PC-3 (cell line): ENCODE measurements at regions not wholly inside any gene's neighbourhood (a gene's known extent, or its start where the extent isn't known, plus 50 kb on each side); places are given as distances from the start of the nearest gene placed in this dataset.
"Not testable (repeated sequence)": the region's sequence is repeated elsewhere in the genome, so short reads cannot be mapped to it uniquely, and the experiment has no call there.

Source experiments
- ATAC-seq: fragments of 200-7000 bp; cut with Tn5 transposase; 2 replicates; pipeline ENCODE4 v1.9.1; 2020; ENCODE audit warnings: mild to moderate bottlenecking, moderate library complexity
- BruUV-seq: library from RNA; stranded (reverse); fragments of 400-500 nt; replicated peaks from 2 replicates; lab custom pipeline; 2021; lab: Mats Ljungman, UMichigan
- CTCF ChIA-PET: fragments of 300-600 bp; sonication (Branson Sonifier 250); formaldehyde crosslinking; loops from one replicate; lab custom pipeline; 2022; ENCODE audit warnings: antibody characterized with exemption; lab: Charles Lee
- POLR2A ChIA-PET: fragments of 300-600 bp; sonication (Branson Sonifier 250); formaldehyde crosslinking; loops from one replicate; lab custom pipeline; 2022; ENCODE audit warnings: antibody characterized with exemption; ENCODE audit not compliant: unreplicated experiment; lab: Charles Lee
- DNase-seq: peaks from one replicate; pipeline ENCODE4 v3.0.0-alpha.2; 2015
- H2AFZ ChIP-seq: fragments of 300-600 bp; sonication (generic); 2 replicates; pipeline ENCODE4 v1.6.0; 2016; ENCODE audit warnings: antibody characterized with exemption, low read length
- H3F3A ChIP-seq: fragments of 300-600 bp; sonication (generic); one replicate; pipeline ENCODE4 v1.6.0; 2017; ENCODE audit warnings: antibody characterized with exemption, low read length, control low read depth, mild to moderate bottlenecking; ENCODE audit not compliant: unreplicated experiment
- H3K27ac ChIP-seq: fragments of 300-600 bp; sonication (generic); 2 replicates; pipeline ENCODE4 v1.5.1; 2016; ENCODE audit warnings: mild to moderate bottlenecking, low read length
- H3K27me3 ChIP-seq: fragments of 300-600 bp; sonication (generic); 2 replicates; pipeline ENCODE4 v1.6.1; 2016; ENCODE audit warnings: low read length, mixed read lengths
- H3K36me3 ChIP-seq: fragments of 300-600 bp; sonication (generic); 2 replicates; pipeline ENCODE4 v1.6.1; 2016; ENCODE audit warnings: low read depth, mixed run types, low read length, mixed read lengths
- H3K4me1 ChIP-seq: fragments of 300-600 bp; sonication (generic); 2 replicates; pipeline ENCODE4 v1.5.1; 2016; ENCODE audit warnings: low read length; ENCODE audit not compliant: insufficient read depth
- H3K4me2 ChIP-seq: fragments of 300-600 bp; sonication (generic); 2 replicates; pipeline ENCODE4 v1.6.0; 2016; ENCODE audit warnings: low read length
- H3K4me3 ChIP-seq: fragments of 300-600 bp; sonication (generic); 2 replicates; pipeline ENCODE4 v1.5.1; 2016; ENCODE audit warnings: mild to moderate bottlenecking, low read length, mixed read lengths
- H3K79me2 ChIP-seq: fragments of 300-600 bp; sonication (generic); 2 replicates; pipeline ENCODE4 v1.6.1; 2017; ENCODE audit warnings: low read length, mixed read lengths
- H3K9ac ChIP-seq: fragments of 300-600 bp; sonication (generic); 2 replicates; pipeline ENCODE4 v1.6.0; 2016; ENCODE audit warnings: mild to moderate bottlenecking, low read length
- H3K9me2 ChIP-seq: fragments of 300-600 bp; sonication (generic); replicated peaks from 2 replicates; pipeline ENCODE4 v1.6.1; 2016; ENCODE audit warnings: mixed run types, low read length, mixed read lengths
- H3K9me3 ChIP-seq: fragments of 300-600 bp; sonication (generic); 2 replicates; pipeline ENCODE4 v1.6.1; 2016; ENCODE audit warnings: low read length, mixed read lengths
- H4K20me1 ChIP-seq: fragments of 300-600 bp; sonication (generic); 2 replicates; pipeline ENCODE4 v1.6.1; 2016; ENCODE audit warnings: low read length, mixed read lengths
- EZH2 ChIP-seq: fragments of 300-600 bp; sonication (generic); IDR thresholded peaks from one replicate; pipeline ENCODE4 v1.6.1; 2017; ENCODE audit warnings: antibody characterized with exemption, mild to moderate bottlenecking, low read length; ENCODE audit not compliant: unreplicated experiment
- EZH2phosphoT487 ChIP-seq: fragments of 300-600 bp; sonication (generic); IDR thresholded peaks from 2 replicates; pipeline ENCODE4 v1.6.1; 2018; ENCODE audit warnings: mild to moderate bottlenecking, antibody characterized with exemption, low read length, borderline replicate concordance
- intact Hi-C: fragments of 100-400 bp; cut with micrococcal nuclease; formaldehyde crosslinking; loops from 2 replicates; pipeline ENCODE4 v1.9.0; 2023
- TF ChIP-seq, protein P1 (sequence below): fragments of 300-600 bp; sonication (generic); conservative IDR thresholded peaks from 2 replicates; pipeline ENCODE4 v1.5.1; 2017; ENCODE audit warnings: antibody characterized with exemption, low read depth, mild to moderate bottlenecking, low read length

DNA sequence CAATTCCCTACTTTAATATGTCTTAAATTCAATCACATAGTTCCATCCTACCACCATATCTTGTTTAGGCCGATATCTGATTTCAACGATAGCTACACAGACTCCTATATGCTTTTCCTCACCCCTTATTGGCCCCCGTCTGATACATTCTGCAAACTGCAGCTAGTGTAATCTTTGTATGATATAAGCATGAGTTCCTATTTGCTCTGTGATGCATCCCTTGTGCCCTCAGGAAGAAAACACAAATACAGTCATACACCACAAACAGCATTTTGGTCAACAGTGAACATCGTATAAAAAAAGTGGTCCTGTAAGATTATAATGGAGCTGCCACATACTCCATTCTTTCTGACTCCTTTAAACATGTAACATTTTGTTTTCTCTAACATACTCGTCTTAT is 837.8 kb upstream of the CDH6 start:
- ChIA-PET CTCF (interaction anchor here (0.7 to 1.0 kb wide), 2 partner anchors 199 to 315 kb away, joined by 3 to 5 read pairs; no protein-coding TSS in a partner anchor), POLR2A (interaction anchor here (0.7 kb wide), 1 partner anchor 378 kb away, joined by 4 read pairs; no protein-coding TSS in a partner anchor)
- intact Hi-C loops: loop anchor here (2.0 to 10.0 kb wide), 2 partner anchors 251 to 315 kb away; no protein-coding TSS in a partner anchor
- peak; percentile 99 for ATAC-seq
- H3F3A ChIP-seq: no peaks in the 10 kb centered on the region
- TF ChIP-seq, protein P1, sequence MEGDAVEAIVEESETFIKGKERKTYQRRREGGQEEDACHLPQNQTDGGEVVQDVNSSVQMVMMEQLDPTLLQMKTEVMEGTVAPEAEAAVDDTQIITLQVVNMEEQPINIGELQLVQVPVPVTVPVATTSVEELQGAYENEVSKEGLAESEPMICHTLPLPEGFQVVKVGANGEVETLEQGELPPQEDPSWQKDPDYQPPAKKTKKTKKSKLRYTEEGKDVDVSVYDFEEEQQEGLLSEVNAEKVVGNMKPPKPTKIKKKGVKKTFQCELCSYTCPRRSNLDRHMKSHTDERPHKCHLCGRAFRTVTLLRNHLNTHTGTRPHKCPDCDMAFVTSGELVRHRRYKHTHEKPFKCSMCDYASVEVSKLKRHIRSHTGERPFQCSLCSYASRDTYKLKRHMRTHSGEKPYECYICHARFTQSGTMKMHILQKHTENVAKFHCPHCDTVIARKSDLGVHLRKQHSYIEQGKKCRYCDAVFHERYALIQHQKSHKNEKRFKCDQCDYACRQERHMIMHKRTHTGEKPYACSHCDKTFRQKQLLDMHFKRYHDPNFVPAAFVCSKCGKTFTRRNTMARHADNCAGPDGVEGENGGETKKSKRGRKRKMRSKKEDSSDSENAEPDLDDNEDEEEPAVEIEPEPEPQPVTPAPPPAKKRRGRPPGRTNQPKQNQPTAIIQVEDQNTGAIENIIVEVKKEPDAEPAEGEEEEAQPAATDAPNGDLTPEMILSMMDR: no peak; the same call in 1 of the 2 replicates
- H3K9me3 ChIP-seq: no peaks in the 10 kb centered on the region
- H2AFZ ChIP-seq: no peak overlapping the region
- peak overlapping the region; percentile 43 for H3K27ac ChIP-seq
- BruUV-seq: no TSS peak
- DNase-seq: peak; percentile 90
- H3K27me3 ChIP-seq: no peaks in the 10 kb centered on the region
- no peaks in the 10 kb centered on the region for H4K20me1 ChIP-seq
- no peaks in the 10 kb centered on the region for H3K79me2 ChIP-seq
- H3K4me3 ChIP-seq: no peak overlapping the region
- H3K4me2 ChIP-seq: peak overlapping the region; percentile 7
- no peak overlapping the region for H3K9ac ChIP-seq
- peaks cover 30% of the 10 kb centered on the region for H3K4me1 ChIP-seq
- peaks cover 2% of the 10 kb centered on the region; the same call in 1 of the 2 replicates for H3K36me3 ChIP-seq
- no peaks in the 10 kb centered on the region for H3K9me2 ChIP-seq

DNA sequence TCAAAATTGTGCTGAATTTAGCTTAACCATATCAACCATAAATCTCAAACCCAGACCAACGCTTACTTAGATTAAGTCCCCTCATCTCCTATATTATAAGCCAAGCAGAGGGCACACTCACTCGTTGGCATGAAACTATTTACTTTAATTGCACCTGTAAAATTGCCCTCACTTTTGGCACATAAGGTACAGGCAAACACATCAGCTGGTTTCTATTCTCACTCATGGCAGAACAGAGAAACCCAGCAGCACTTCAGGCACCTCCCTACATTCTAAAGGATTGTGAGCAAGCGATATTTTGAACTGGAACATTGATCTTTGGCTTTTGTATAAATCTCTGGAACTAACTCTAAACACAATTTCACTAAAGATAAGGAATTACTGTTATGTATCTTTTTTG is 845.6 kb upstream of the CDH6 start:
- Histone ChIP-seq H3K27me3 (no peaks in the 10 kb centered on the region), H3F3A (no peaks in the 10 kb centered on the region), H4K20me1 (no peaks in the 10 kb centered on the region), H3K4me2 (no peak overlapping the region), H3K9me3 (no peaks in the 10 kb centered on the region), H3K4me1 (no peaks in the 10 kb centered on the region), H3K27ac (no peak overlapping the region), H3K4me3 (no peak overlapping the region), H3K79me2 (no peaks in the 10 kb centered on the region), H3K9ac (no peak overlapping the region), H2AFZ (no peak overlapping the region), H3K36me3 (no peaks in the 10 kb centered on the region), H3K9me2 (no peaks in the 10 kb centered on the region)
- intact Hi-C loops: no loop called here
- DNase-seq: no peak
- no TSS peak for BruUV-seq
- no peak for ATAC-seq
- POLR2A ChIA-PET: no interaction called here
- TF ChIP-seq, protein P1: no peak
- TF ChIP-seq EZH2phosphoT487 (no peak), EZH2 (no peak)
- CTCF ChIA-PET: no interaction called here

DNA sequence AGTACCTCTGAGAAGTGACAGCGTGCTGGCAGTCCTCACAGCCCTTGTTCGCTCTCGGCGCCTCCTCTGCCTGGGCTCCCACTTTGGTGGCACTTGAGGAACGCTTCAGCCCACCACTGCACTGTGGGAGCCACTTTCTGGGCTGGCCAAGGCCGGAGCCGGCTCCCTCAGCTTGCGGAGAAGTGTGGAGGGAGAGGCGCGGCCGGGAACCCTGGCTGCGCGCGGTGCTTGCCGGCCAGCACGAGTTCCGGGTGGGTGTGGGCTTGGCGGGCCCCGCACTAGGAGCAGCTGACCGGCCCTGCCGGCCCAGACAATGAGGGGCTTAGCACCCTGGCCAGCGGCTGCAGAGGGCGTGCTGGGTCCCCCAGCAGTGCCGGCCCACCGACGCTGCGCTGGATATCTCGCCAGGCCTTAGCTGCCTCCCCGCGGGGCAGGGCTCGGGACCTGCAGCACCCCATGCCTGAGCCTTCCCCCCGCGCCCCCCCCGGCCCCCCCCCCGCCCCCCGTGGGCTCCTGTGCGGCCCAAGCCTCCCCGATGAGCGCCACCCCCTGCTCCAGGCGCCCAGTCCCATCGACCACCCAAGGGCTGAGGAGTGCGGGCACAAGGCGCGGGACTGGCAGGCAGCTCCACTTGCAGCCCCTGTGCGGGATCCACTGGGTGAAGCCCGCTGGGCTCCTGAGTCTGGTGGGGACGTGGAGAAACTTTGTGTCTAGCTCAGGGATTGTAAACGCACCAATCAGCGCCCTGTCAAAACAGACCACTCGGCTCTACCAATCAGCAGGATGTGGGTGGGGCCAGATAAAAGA is 847.7 kb upstream of the CDH6 start:
- CTCF ChIA-PET, ATAC-seq, H3K4me3 ChIP-seq, H3K9ac ChIP-seq, H2AFZ ChIP-seq, H3F3A ChIP-seq, H4K20me1 ChIP-seq, H3K4me2 ChIP-seq, H3K27me3 ChIP-seq, intact Hi-C loops, DNase-seq, H3K36me3 ChIP-seq, H3K9me3 ChIP-seq, H3K27ac ChIP-seq, H3K79me2 ChIP-seq, BruUV-seq, POLR2A ChIA-PET, H3K9me2 ChIP-seq: not testable (repeated sequence)
- peaks cover 13% of the 10 kb centered on the region; the same call in 1 of the 2 replicates for H3K4me1 ChIP-seq
